Astrocyte (in vitro differentiated cells and primary cell): ENCODE measurements at regions not wholly inside any gene's neighbourhood (a gene's known extent, or its start where the extent isn't known, plus 50 kb on each side); places are given as distances from the start of the nearest gene placed in this dataset.

Experiments
- DNase-seq: peaks from one replicate; pipeline ENCODE4 v3.0.0-alpha.2; 2010; ENCODE audit warnings: low read depth
- FAIRE-seq: peaks from 2 replicates; lab custom pipeline; 2011; peaks lifted over from hg19 to GRCh38; lab: Jason Lieb, UNC
- H2AFZ ChIP-seq: 2 replicates; pipeline ENCODE4 v1.6.0; 2012; ENCODE audit warnings: low read depth, low read length, inconsistent platforms
- H3K27ac ChIP-seq: 2 replicates; pipeline ENCODE4 v1.5.1; 2011; ENCODE audit warnings: low read depth, low read length, inconsistent platforms
- H3K27me3 ChIP-seq: 2 replicates; pipeline ENCODE4 v1.6.0; 2011; ENCODE audit warnings: low read length, inconsistent platforms; ENCODE audit not compliant: insufficient read depth
- H3K36me3 ChIP-seq: 2 replicates; pipeline ENCODE4 v1.5.1; 2011; ENCODE audit warnings: low read length, inconsistent platforms; ENCODE audit not compliant: insufficient read depth
- H3K4me1 ChIP-seq: 2 replicates; pipeline ENCODE4 v1.5.1; 2011; ENCODE audit warnings: low read length, inconsistent platforms; ENCODE audit not compliant: insufficient read depth
- H3K4me2 ChIP-seq: 2 replicates; pipeline ENCODE4 v1.6.0; 2012; ENCODE audit warnings: low read length, inconsistent platforms
- H3K4me3 ChIP-seq: 2 replicates; pipeline ENCODE4 v1.5.1; 2011; ENCODE audit warnings: low read depth, mild to moderate bottlenecking, low read length, inconsistent platforms; ENCODE audit not compliant: insufficient read depth
- H3K79me2 ChIP-seq: 2 replicates; pipeline ENCODE4 v1.6.0; 2012; ENCODE audit warnings: mild to moderate bottlenecking, low read length, inconsistent platforms; ENCODE audit not compliant: insufficient read depth
- H3K9ac ChIP-seq: 2 replicates; pipeline ENCODE4 v1.6.0; 2012; ENCODE audit warnings: mild to moderate bottlenecking, low read length, inconsistent platforms
- H3K9me3 ChIP-seq: 2 replicates; pipeline ENCODE4 v1.5.1; 2012; ENCODE audit warnings: low read depth, mild to moderate bottlenecking, low read length, inconsistent platforms; ENCODE audit not compliant: insufficient read depth
- H4K20me1 ChIP-seq: 2 replicates; pipeline ENCODE4 v1.6.0; 2012; ENCODE audit warnings: low read length, inconsistent platforms; ENCODE audit not compliant: insufficient read depth
- H3K27ac Mint-ChIP-seq: one replicate; pipeline ENCODE4 v1.8.0; 2021; ENCODE audit warnings: mild to moderate bottlenecking, mixed read lengths; ENCODE audit not compliant: unreplicated experiment
- H3K27me3 Mint-ChIP-seq: one replicate; pipeline ENCODE4 v1.8.0; 2021; ENCODE audit warnings: low read depth, mixed read lengths; ENCODE audit not compliant: unreplicated experiment
- H3K36me3 Mint-ChIP-seq: one replicate; pipeline ENCODE4 v1.8.0; 2021; ENCODE audit warnings: low read depth, mixed read lengths; ENCODE audit not compliant: unreplicated experiment
- H3K4me1 Mint-ChIP-seq: one replicate; pipeline ENCODE4 v1.8.0; 2021; ENCODE audit warnings: low read depth, mixed read lengths; ENCODE audit not compliant: unreplicated experiment
- H3K4me3 Mint-ChIP-seq: one replicate; pipeline ENCODE4 v1.8.0; 2021; ENCODE audit warnings: mild to moderate bottlenecking, moderate library complexity, mixed read lengths; ENCODE audit not compliant: unreplicated experiment
- H3K9me3 Mint-ChIP-seq: one replicate; pipeline ENCODE4 v1.8.0; 2021; ENCODE audit warnings: mild to moderate bottlenecking, mixed read lengths; ENCODE audit not compliant: unreplicated experiment
- EZH2 ChIP-seq: IDR thresholded peaks from 2 replicates; pipeline ENCODE4 v1.6.1; 2012; ENCODE audit warnings: mild to moderate bottlenecking, low read length, inconsistent platforms; ENCODE audit not compliant: insufficient read depth
- TF ChIP-seq, protein P1 (sequence below): IDR thresholded peaks from 2 replicates; pipeline ENCODE4 v1.5.1; 2011; ENCODE audit warnings: low read depth, mild to moderate bottlenecking, inconsistent platforms, low read length, moderate library complexity; ENCODE audit not compliant: insufficient read depth

DNA sequence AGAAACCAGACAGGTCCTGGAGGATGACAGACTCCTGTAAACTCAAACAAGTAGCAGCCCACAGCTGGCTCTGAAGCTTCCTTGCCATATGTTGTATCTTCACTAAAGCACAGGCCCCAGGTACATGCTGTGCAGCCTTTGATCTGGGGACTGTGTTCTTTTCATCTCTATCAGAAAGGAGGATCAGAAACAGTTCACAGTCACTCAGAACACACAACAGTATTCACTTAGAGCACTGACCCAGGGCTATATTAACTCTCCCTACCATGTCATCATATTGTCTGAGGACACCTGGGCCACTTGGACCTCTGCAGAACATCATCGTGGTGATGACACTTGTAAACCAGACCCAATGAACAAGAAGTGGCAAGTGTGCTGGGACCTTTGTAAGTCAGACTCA lies 222.0 kb downstream of the SETD4 start:
- no peaks in the 10 kb centered on the region for H3K9me3 ChIP-seq
- Mint-ChIP-seq H3K4me1 (peaks cover 3% of the 10 kb centered on the region), H3K9me3 (peaks cover 5% of the 10 kb centered on the region), H3K36me3 (no peaks in the 10 kb centered on the region), H3K27me3 (peaks cover 8% of the 10 kb centered on the region), H3K27ac (no peak overlapping the region), H3K4me3 (no peak overlapping the region)
- H4K20me1 ChIP-seq: no peaks in the 10 kb centered on the region
- no peak for DNase-seq
- no peak overlapping the region for H2AFZ ChIP-seq
- no peak overlapping the region for H3K4me2 ChIP-seq
- no peak overlapping the region for H3K4me3 ChIP-seq
- no peak overlapping the region for H3K27ac ChIP-seq
- TF ChIP-seq EZH2: no peak
- FAIRE-seq: no peak
- no peak overlapping the region for H3K9ac ChIP-seq
- H3K36me3 ChIP-seq: no peaks in the 10 kb centered on the region
- no peaks in the 10 kb centered on the region for H3K4me1 ChIP-seq
- H3K27me3 ChIP-seq: peaks cover 2% of the 10 kb centered on the region
- no peaks in the 10 kb centered on the region for H3K79me2 ChIP-seq

DNA sequence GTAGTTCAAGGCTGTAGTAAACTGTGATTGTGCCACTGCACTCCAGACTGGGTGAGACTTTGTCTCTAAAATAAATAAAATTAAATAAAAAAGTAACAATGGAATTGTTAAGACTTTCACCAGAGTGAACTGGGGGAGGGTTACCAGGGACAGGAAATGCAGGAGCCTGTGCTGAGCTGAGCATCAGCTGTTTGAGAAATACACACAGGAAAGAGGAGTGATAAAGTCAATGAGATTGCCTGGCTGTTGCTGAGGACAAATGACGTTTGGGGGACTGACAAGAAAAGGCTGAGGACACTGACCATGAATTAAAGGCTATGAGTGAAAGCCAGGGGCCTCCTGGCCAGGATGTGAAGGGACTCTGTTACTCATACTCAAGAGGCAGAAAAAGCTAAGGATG lies 226.3 kb downstream of the SETD4 start:
- Mint-ChIP-seq H3K4me1 (peaks cover 3% of the 10 kb centered on the region), H3K27ac (no peak overlapping the region), H3K36me3 (no peaks in the 10 kb centered on the region), H3K9me3 (no peaks in the 10 kb centered on the region), H3K27me3 (peaks cover 14% of the 10 kb centered on the region), H3K4me3 (no peak overlapping the region)
- Histone ChIP-seq H3K9me3 (no peaks in the 10 kb centered on the region), H3K79me2 (no peaks in the 10 kb centered on the region), H3K4me1 (no peaks in the 10 kb centered on the region), H3K27ac (no peak overlapping the region), H3K4me3 (no peak overlapping the region), H3K27me3 (peaks cover 5% of the 10 kb centered on the region), H3K9ac (no peak overlapping the region), H3K4me2 (no peak overlapping the region), H2AFZ (no peak overlapping the region), H3K36me3 (no peaks in the 10 kb centered on the region), H4K20me1 (no peaks in the 10 kb centered on the region)
- no peak for FAIRE-seq
- TF ChIP-seq, protein P1, sequence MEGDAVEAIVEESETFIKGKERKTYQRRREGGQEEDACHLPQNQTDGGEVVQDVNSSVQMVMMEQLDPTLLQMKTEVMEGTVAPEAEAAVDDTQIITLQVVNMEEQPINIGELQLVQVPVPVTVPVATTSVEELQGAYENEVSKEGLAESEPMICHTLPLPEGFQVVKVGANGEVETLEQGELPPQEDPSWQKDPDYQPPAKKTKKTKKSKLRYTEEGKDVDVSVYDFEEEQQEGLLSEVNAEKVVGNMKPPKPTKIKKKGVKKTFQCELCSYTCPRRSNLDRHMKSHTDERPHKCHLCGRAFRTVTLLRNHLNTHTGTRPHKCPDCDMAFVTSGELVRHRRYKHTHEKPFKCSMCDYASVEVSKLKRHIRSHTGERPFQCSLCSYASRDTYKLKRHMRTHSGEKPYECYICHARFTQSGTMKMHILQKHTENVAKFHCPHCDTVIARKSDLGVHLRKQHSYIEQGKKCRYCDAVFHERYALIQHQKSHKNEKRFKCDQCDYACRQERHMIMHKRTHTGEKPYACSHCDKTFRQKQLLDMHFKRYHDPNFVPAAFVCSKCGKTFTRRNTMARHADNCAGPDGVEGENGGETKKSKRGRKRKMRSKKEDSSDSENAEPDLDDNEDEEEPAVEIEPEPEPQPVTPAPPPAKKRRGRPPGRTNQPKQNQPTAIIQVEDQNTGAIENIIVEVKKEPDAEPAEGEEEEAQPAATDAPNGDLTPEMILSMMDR: no peak
- TF ChIP-seq EZH2: no peak
- no peak for DNase-seq

DNA sequence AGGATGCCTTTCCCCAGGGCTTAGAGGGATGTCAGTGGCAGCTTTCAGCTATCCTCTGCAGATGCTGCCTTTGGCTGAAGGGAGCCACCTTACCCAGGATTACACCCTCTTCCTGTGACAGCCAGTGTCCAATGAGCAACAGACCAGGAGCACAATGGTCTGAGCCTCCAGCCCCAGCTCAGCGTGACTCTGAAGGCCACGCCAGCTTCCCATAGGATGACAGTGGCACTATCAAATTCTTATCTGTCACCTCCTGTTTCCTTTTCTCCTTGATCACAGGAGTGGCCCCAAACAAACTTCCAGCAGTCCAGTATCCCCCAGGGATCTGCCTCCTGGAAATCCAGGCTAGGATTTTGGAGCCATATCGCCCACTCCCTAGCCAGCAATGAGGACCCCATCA lies 226.9 kb downstream of the SETD4 start:
- FAIRE-seq (no peak), DNase-seq (no peak)
- H3K9me3 Mint-ChIP-seq: no peaks in the 10 kb centered on the region
- H3K9ac ChIP-seq: no peak overlapping the region
- H3K79me2 ChIP-seq: no peaks in the 10 kb centered on the region
- no peaks in the 10 kb centered on the region for H3K9me3 ChIP-seq
- no peak overlapping the region for H3K27ac Mint-ChIP-seq
- no peak overlapping the region for H3K4me3 Mint-ChIP-seq
- peaks cover 5% of the 10 kb centered on the region for H3K27me3 ChIP-seq
- peaks cover 15% of the 10 kb centered on the region for H3K27me3 Mint-ChIP-seq
- H3K4me1 ChIP-seq: no peaks in the 10 kb centered on the region
- H3K36me3 Mint-ChIP-seq: no peaks in the 10 kb centered on the region
- no peak overlapping the region for H2AFZ ChIP-seq
- H4K20me1 ChIP-seq: no peaks in the 10 kb centered on the region
- TF ChIP-seq, protein P1: no peak
- no peak for TF ChIP-seq EZH2
- no peaks in the 10 kb centered on the region for H3K36me3 ChIP-seq
- peaks cover 3% of the 10 kb centered on the region for H3K4me1 Mint-ChIP-seq
- H3K4me3 ChIP-seq: no peak overlapping the region
- H3K4me2 ChIP-seq: no peak overlapping the region
- H3K27ac ChIP-seq: no peak overlapping the region
